K562 (cell line): ENCODE measurements at regions not wholly inside any gene's neighbourhood (a gene's known extent, or its start where the extent isn't known, plus 50 kb on each side); places are given as distances from the start of the nearest gene placed in this dataset.

Experiments
- ATAC-seq: fragments of 200-7000 bp; cut with Tn5 transposase; 3 replicates; pipeline ENCODE4 v1.9.1; 2020; ENCODE audit warnings: moderate library complexity
- BruUV-seq: library from RNA; stranded (reverse); fragments of 400-500 nt; replicated peaks from 2 replicates; lab custom pipeline; 2021; lab: Mats Ljungman, UMichigan
- CTCF ChIA-PET: fragments of 300-600 bp; formaldehyde crosslinking; extraction: SDS; loops from one replicate; lab custom pipeline; 2021; ENCODE audit warnings: low intra/inter-chr PET ratio; lab: Yijun Ruan, JAX
- POLR2A ChIA-PET: fragments of 300-600, 350-650 bp; sonication (Branson Sonifier 250); formaldehyde crosslinking; extraction: SDS; loops from one replicate; lab custom pipeline; 2021; ENCODE audit warnings: antibody characterized with exemption, inconsistent platforms; lab: Yijun Ruan, JAX
- DNase-seq, 4 experiments: peaks; one replicate each; pipeline versions ENCODE4 v3.0.0 to v3.0.0-alpha.2; 2011 to 2018; ENCODE audit warnings: low spot score in 3 of 4, mixed read lengths in 3 of 4; ENCODE audit errors: extremely low read depth in 1 of 4
- FAIRE-seq: peaks from 2 replicates; lab custom pipeline; 2011; peaks lifted over from hg19 to GRCh38; lab: Jason Lieb, UNC
- H2AFZ ChIP-seq: 2 replicates; pipeline ENCODE4 v1.6.0; 2011; ENCODE audit warnings: low read depth, low read length, control low read depth, inconsistent platforms
- H3K27ac ChIP-seq: fragments of 200-600 bp; 3 replicates; pipeline ENCODE4 v1.8.0; 2011; ENCODE audit warnings: low read depth, mild to moderate bottlenecking, control low read depth, inconsistent platforms, low read length, moderate library complexity, mixed read lengths; ENCODE audit errors: extremely low read depth
- H3K27me3 ChIP-seq, 2 experiments: fragments of 300-600 bp in 1 of 2; 2 replicates in 1 of 2; 3 replicates in 1 of 2; pipeline versions ENCODE4 v1.6.0 to v1.8.0; 2011; ENCODE audit warnings: inconsistent platforms in 2 of 2, low read length in 2 of 2, mild to moderate bottlenecking in 1 of 2, mixed read lengths in 1 of 2, moderate library complexity in 1 of 2; ENCODE audit not compliant: control insufficient read depth in 2 of 2, insufficient read depth in 2 of 2
- H3K36me3 ChIP-seq: fragments of 300-600 bp; 3 replicates; pipeline ENCODE4 v1.8.0; 2011; ENCODE audit warnings: mild to moderate bottlenecking, low read length, inconsistent platforms; ENCODE audit not compliant: control insufficient read depth, insufficient read depth
- H3K4me1 ChIP-seq, 2 experiments: fragments of 200-600 bp in 1 of 2; replicated peaks in 1 of 2; 2 replicates in 1 of 2; 3 replicates in 1 of 2; pipeline versions ENCODE4 v1.5.1 to v1.8.0; 2011; ENCODE audit warnings: inconsistent platforms in 2 of 2, low read length in 2 of 2, mild to moderate bottlenecking in 1 of 2, mixed read lengths in 1 of 2, moderate library complexity in 1 of 2; ENCODE audit not compliant: control insufficient read depth in 2 of 2, insufficient read depth in 2 of 2
- H3K4me2 ChIP-seq: 2 replicates; pipeline ENCODE4 v1.6.1; 2011; ENCODE audit warnings: low read length, control low read depth, inconsistent platforms, mixed read lengths; ENCODE audit not compliant: insufficient read depth
- H3K4me3 ChIP-seq: fragments of 200-600 bp; sonication (generic), shearing (Covaris generic); 2 replicates; pipeline ENCODE4 v1.5.1; 2016; ENCODE audit warnings: control low read depth, inconsistent platforms
- H3K79me2 ChIP-seq: fragments of 200-600 bp; 3 replicates; pipeline ENCODE4 v1.8.0; 2011; ENCODE audit warnings: low read length, inconsistent platforms; ENCODE audit not compliant: control insufficient read depth, insufficient read depth
- H3K9ac ChIP-seq, 2 experiments: 2 replicates each; pipeline versions ENCODE4 v1.6.0 to v1.6.1; 2011; ENCODE audit warnings: low read depth in 2 of 2, low read length in 2 of 2, control low read depth in 1 of 2, inconsistent platforms in 1 of 2, mild to moderate bottlenecking in 1 of 2, mixed read lengths in 1 of 2; ENCODE audit not compliant: insufficient read depth in 1 of 2
- H3K9me1 ChIP-seq: one replicate; pipeline ENCODE4 v1.6.0; 2011; ENCODE audit warnings: inconsistent platforms, mild to moderate bottlenecking, low read length, moderate library complexity; ENCODE audit not compliant: control insufficient read depth, insufficient read depth
- H3K9me3 ChIP-seq: replicated peaks from 2 replicates; pipeline ENCODE4 v1.5.1; 2011; ENCODE audit warnings: low read depth, low read length, inconsistent platforms; ENCODE audit not compliant: control insufficient read depth, insufficient read depth
- H4K20me1 ChIP-seq: replicated peaks from 2 replicates; pipeline ENCODE4 v1.6.1; 2011; ENCODE audit warnings: low read length, inconsistent platforms, mixed read lengths; ENCODE audit not compliant: control insufficient read depth, insufficient read depth
- MTA1 ChIP-seq: fragments of 450-650 bp; IDR thresholded peaks from 2 replicates; pipeline ENCODE4 v1.6.1; 2017; ENCODE audit warnings: borderline replicate concordance
- NR2C1 ChIP-seq, 2 experiments: fragments of 450-650 bp; IDR thresholded peaks; 2 replicates each; pipeline ENCODE4 v1.6.1; 2017; ENCODE audit warnings: mild to moderate bottlenecking in 2 of 2, antibody characterized with exemption in 1 of 2, inconsistent platforms in 1 of 2, missing compliant biosample characterization in 1 of 2, missing genetic modification characterization in 1 of 2
- PBX2 ChIP-seq, 2 experiments: IDR thresholded peaks in 1 of 2; conservative IDR thresholded peaks in 1 of 2; 2 replicates each; pipeline ENCODE4 v1.6.1; 2016; ENCODE audit warnings: low read depth in 2 of 2, mild to moderate bottlenecking in 1 of 2, missing compliant biosample characterization in 1 of 2, missing genetic modification characterization in 1 of 2, moderate library complexity in 1 of 2
- PHTF2 ChIP-seq: fragments of 250-450 bp; sonication (Bioruptor Pico); IDR thresholded peaks from 2 replicates; pipeline ENCODE4 v1.5.0; 2021; ENCODE audit warnings: mild to moderate bottlenecking
- PYGO2 ChIP-seq: fragments of 450-650 bp; IDR thresholded peaks from 2 replicates; pipeline ENCODE4 v1.6.1; 2016; ENCODE audit warnings: mild to moderate bottlenecking, missing genetic modification characterization, moderate library complexity, missing compliant biosample characterization
- RERE ChIP-seq: sonication (generic); formaldehyde crosslinking; IDR thresholded peaks from 2 replicates; pipeline ENCODE4 v1.8.0; 2023; ENCODE audit warnings: missing genetic modification reagents, mild to moderate bottlenecking, borderline replicate concordance
- UBTF ChIP-seq, 2 experiments: IDR thresholded peaks; 2 replicates each; pipeline ENCODE4 v1.6.1; 2012; ENCODE audit warnings: improper control_type of control experiment in 2 of 2, low read depth in 2 of 2, low read length in 2 of 2, borderline replicate concordance in 1 of 2
- ZBTB9 ChIP-seq: fragments of 450-650 bp; formaldehyde crosslinking; IDR thresholded peaks from 2 replicates; pipeline ENCODE4 v1.4.0; 2020; ENCODE audit warnings: mild to moderate bottlenecking, moderate library complexity
- ZNF830 ChIP-seq: fragments of 250-450 bp; sonication (Bioruptor Pico); IDR thresholded peaks from 2 replicates; pipeline ENCODE4 v1.5.0; 2021; ENCODE audit warnings: mild to moderate bottlenecking
- WGBS: fragments of 100-300 bp; shearing (Covaris generic); methylation state at CpG from one replicate; pipeline ENCODE4 v1.1.6; 2016; ENCODE audit warnings: low coverage, mixed read lengths; ENCODE audit not compliant: insufficient coverage; ENCODE audit errors: missing lambda C conversion rate; 5-methylcytosine and 5-hydroxymethylcytosine counted together
- in situ Hi-C: fragments of 300-500 bp; cut with MboI; formaldehyde crosslinking; loops from 4 replicates; pipeline ENCODE4 v1.15.0; 2018; ENCODE audit warnings: inconsistent platforms, mixed read lengths
- intact Hi-C: fragments of 100-400 bp; cut with micrococcal nuclease; formaldehyde crosslinking; loops from 2 replicates; pipeline ENCODE4 v1.14.2; 2022

- CTCF ChIA-PET, result no interaction called here
- TF ChIP-seq PYGO2 (tag), result no peak
- no peak for TF ChIP-seq NR2C1 (IDR thresholded peaks at IDR 0.05)
- TF ChIP-seq NR2C1 (tag; IDR thresholded peaks at IDR 0.05), result no peak
- TF ChIP-seq MTA1, result no peak
- TF ChIP-seq UBTF (IDR thresholded peaks at IDR 0.05; ENCODE audit: borderline replicate concordance in 1 of 2, low read depth in 2 of 2, low read length in 2 of 2), result no peak
- no peak for TF ChIP-seq ZBTB9 (CRISPR knock-in tag)
- TF ChIP-seq PHTF2 (CRISPR knock-in tag), result no peak
- TF ChIP-seq PBX2 (CRISPR knock-in tag; IDR thresholded peaks at IDR 0.05; ENCODE audit: low read depth), result no peak
- TF ChIP-seq PBX2 (tag; conservative IDR thresholded peaks at IDR 0.05; ENCODE audit: low read depth), result no peak
- no peak for TF ChIP-seq ZNF830 (CRISPR knock-in tag)
- TF ChIP-seq RERE (CRISPR knock-in tag), result no peak
- Histone ChIP-seq H3K4me1 (no peaks in the 10 kb centered on the region), H2AFZ (no peak overlapping the region), H3K9me3 (no peaks in the 10 kb centered on the region), H3K27me3 (no peaks in the 10 kb centered on the region), H4K20me1 (no peaks in the 10 kb centered on the region), H3K79me2 (no peaks in the 10 kb centered on the region), H3K9me1 (no peaks in the 10 kb centered on the region), H3K27ac (no peak overlapping the region), H3K4me2 (no peak overlapping the region), H3K36me3 (no peaks in the 10 kb centered on the region), H3K4me3 (no peak overlapping the region), H3K9ac (no peak overlapping the region)
- ATAC-seq, result no peak
- FAIRE-seq, result no peak
- WGBS, result 0% methylated on average over 1 of the region's 1 CpG
- POLR2A ChIA-PET, result no interaction called here
- BruUV-seq, result no TSS peak
- DNase-seq, result no peak
- in situ Hi-C loops (no loop called here), intact Hi-C loops (no loop called here)
These were observed 1090.2 kb downstream of the BCL11B start for GRCh38 chr14:98181768-98182167.
